Endothelial cell of umbilical vein (primary cell): ENCODE measurements at regions not wholly inside any gene's neighbourhood (a gene's known extent, or its start where the extent isn't known, plus 50 kb on each side); places are given as distances from the start of the nearest gene placed in this dataset.

ENCODE experiments used
- BruUV-seq: library from RNA; stranded (reverse); fragments of 400-500 nt; replicated peaks from 2 replicates; lab custom pipeline; 2021; lab: Mats Ljungman, UMichigan
- CTCF ChIA-PET: fragments of 300-600, 350-600 bp; sonication (Branson Sonifier 250); formaldehyde crosslinking; loops from one replicate; lab custom pipeline; 2021; ENCODE audit warnings: antibody characterized with exemption, inconsistent platforms; lab: Charles Lee
- POLR2A ChIA-PET: fragments of 300-600, 350-600 bp; sonication (Branson Sonifier 250); formaldehyde crosslinking; loops from one replicate; lab custom pipeline; 2021; ENCODE audit warnings: antibody characterized with exemption, inconsistent platforms; lab: Charles Lee
- DNase-seq: peaks from one replicate; pipeline ENCODE4 v3.0.0-alpha.2; 2011; ENCODE audit warnings: low read depth, low spot score
- FAIRE-seq: peaks from 2 replicates; lab custom pipeline; 2011; peaks lifted over from hg19 to GRCh38; lab: Jason Lieb, UNC
- H2AFZ ChIP-seq: 2 replicates; pipeline ENCODE4 v1.6.0; 2012; ENCODE audit warnings: low read depth, low read length, control low read depth, inconsistent platforms
- H3K27ac ChIP-seq: 2 replicates; pipeline ENCODE4 v1.5.1; 2011; ENCODE audit warnings: low read depth, mild to moderate bottlenecking, control low read depth, low read length, moderate library complexity; ENCODE audit not compliant: insufficient read depth
- H3K27me3 ChIP-seq, 2 experiments: 2 replicates each; pipeline versions ENCODE4 v1.6.0 to v1.6.1; 2011; ENCODE audit warnings: low read length in 2 of 2, mixed read lengths in 1 of 2; ENCODE audit not compliant: control insufficient read depth in 2 of 2, insufficient read depth in 2 of 2
- H3K36me3 ChIP-seq, 2 experiments: 2 replicates in 1 of 2; 3 replicates in 1 of 2; pipeline ENCODE4 v1.5.1; 2011; ENCODE audit warnings: low read length in 2 of 2, mild to moderate bottlenecking in 1 of 2, moderate library complexity in 1 of 2; ENCODE audit not compliant: control insufficient read depth in 2 of 2, insufficient read depth in 2 of 2; ENCODE audit errors: extremely low read depth in 1 of 2
- H3K4me1 ChIP-seq: 3 replicates; pipeline ENCODE4 v1.5.1; 2011; ENCODE audit warnings: mild to moderate bottlenecking, low read length; ENCODE audit not compliant: control insufficient read depth, insufficient read depth; ENCODE audit errors: extremely low read depth
- H3K4me2 ChIP-seq: 2 replicates; pipeline ENCODE4 v1.6.1; 2011; ENCODE audit warnings: low read length, control low read depth, mixed read lengths; ENCODE audit not compliant: insufficient read depth
- H3K4me3 ChIP-seq, 3 experiments: fragments of 200-600 bp in 1 of 3; sonication (generic), shearing (Covaris generic) in 1 of 3; replicated peaks in 1 of 3; 2 replicates each; pipeline ENCODE4 v1.5.1; 2011 to 2016; ENCODE audit warnings: control low read depth in 3 of 3, low read length in 3 of 3, mild to moderate bottlenecking in 2 of 3, inconsistent platforms in 1 of 3, low read depth in 1 of 3, moderate library complexity in 1 of 3; ENCODE audit not compliant: insufficient read depth in 1 of 3
- H3K79me2 ChIP-seq: 2 replicates; pipeline ENCODE4 v1.6.0; 2012; ENCODE audit warnings: low read length, inconsistent platforms; ENCODE audit not compliant: control insufficient read depth, insufficient read depth
- H3K9ac ChIP-seq: replicated peaks from 2 replicates; pipeline ENCODE3; 2011; ENCODE audit warnings: low read length, control low read depth; ENCODE audit not compliant: insufficient read depth; ENCODE audit errors: extremely low read depth
- H3K9me1 ChIP-seq: replicated peaks from 3 replicates; pipeline ENCODE4 v1.6.0; 2011; ENCODE audit warnings: mild to moderate bottlenecking, low read length; ENCODE audit not compliant: control insufficient read depth, insufficient read depth; ENCODE audit errors: extremely low read depth
- H3K9me3 ChIP-seq: replicated peaks from 2 replicates; pipeline ENCODE4 v1.5.1; 2012; ENCODE audit warnings: low read length, inconsistent platforms; ENCODE audit not compliant: control insufficient read depth, insufficient read depth
- H4K20me1 ChIP-seq: replicated peaks from 2 replicates; pipeline ENCODE3; 2011; ENCODE audit warnings: mild to moderate bottlenecking, low read length; ENCODE audit not compliant: control insufficient read depth, insufficient read depth; ENCODE audit errors: extremely low read depth
- CTCF ChIP-seq, 2 donors: IDR thresholded peaks; 1 replicate in 1 of 2; 2 replicates in 1 of 2; pipeline ENCODE4 v1.5.1; 2011; ENCODE audit warnings: low read length in 2 of 2, mild to moderate bottlenecking in 2 of 2, moderate library complexity in 2 of 2, control low read depth in 1 of 2, inconsistent platforms in 1 of 2, low read depth in 1 of 2; ENCODE audit not compliant: insufficient read depth in 1 of 2; ENCODE audit errors: extremely low read depth in 1 of 2
- EZH2 ChIP-seq: IDR thresholded peaks from 2 replicates; pipeline ENCODE4 v1.6.1; 2012; ENCODE audit warnings: borderline replicate concordance, low read depth, mild to moderate bottlenecking, moderate library complexity, low read length, inconsistent platforms; ENCODE audit not compliant: severe bottlenecking
- FOS ChIP-seq: IDR thresholded peaks from 2 replicates; pipeline ENCODE4 v1.6.1; 2011; ENCODE audit warnings: mild to moderate bottlenecking, low read length, moderate library complexity, borderline replicate concordance; ENCODE audit not compliant: insufficient read depth
- GATA2 ChIP-seq: IDR thresholded peaks from 2 replicates; pipeline ENCODE4 v1.7.0; 2011; ENCODE audit warnings: low read depth, mild to moderate bottlenecking, moderate library complexity, mixed read lengths, low read length; ENCODE audit not compliant: insufficient read length, insufficient read depth
- JUN ChIP-seq: IDR thresholded peaks from 2 replicates; pipeline ENCODE4 v1.6.1; 2011; ENCODE audit warnings: borderline replicate concordance, low read depth; ENCODE audit not compliant: insufficient read length, insufficient read depth
- MAX ChIP-seq: IDR thresholded peaks from 2 replicates; pipeline ENCODE4 v1.6.1; 2011; ENCODE audit not compliant: insufficient read depth, insufficient read length
- MYC ChIP-seq: IDR thresholded peaks from one replicate; pipeline ENCODE4 v1.6.1; 2011; ENCODE audit warnings: mild to moderate bottlenecking, low read depth, low read length
- POLR2A ChIP-seq: IDR thresholded peaks from 2 replicates; pipeline ENCODE4 v1.6.1; 2012; ENCODE audit warnings: low read depth, mild to moderate bottlenecking, control low read depth, low read length
- POLR2AphosphoS5 ChIP-seq: IDR thresholded peaks from 2 replicates; pipeline ENCODE4 v1.6.1; 2012; ENCODE audit warnings: low read depth, mild to moderate bottlenecking, control low read depth, low read length, moderate library complexity; ENCODE audit not compliant: insufficient read depth
- dilution Hi-C: fragments of 300-500 bp; cut with MboI; formaldehyde crosslinking; loops from one replicate; pipeline ENCODE4 v1.15.0; 2019; ENCODE audit warnings: low sequenced_read_pairs; ENCODE audit not compliant: extremely low pct_ligation_motif_present
- intact Hi-C: fragments of 100-400 bp; cut with micrococcal nuclease; formaldehyde crosslinking; loops from one replicate; pipeline ENCODE4 v1.10.0; 2022

- H3K27me3 ChIP-seq, result no peaks in the 10 kb centered on the region
- POLR2A ChIA-PET, result no interaction called here
- no peaks in the 10 kb centered on the region for H4K20me1 ChIP-seq
- TF ChIP-seq POLR2AphosphoS5 (no peak), POLR2A (no peak), MYC (no peak), CTCF (IDR thresholded peaks at IDR 0.05; ENCODE audit: extremely low read depth in 1 of 2, insufficient read depth in 1 of 2, low read depth in 1 of 2, low read length in 2 of 2) (no peak), JUN (no peak), EZH2 (no peak), FOS (no peak), GATA2 (no peak), MAX (no peak)
- no peak overlapping the region for H2AFZ ChIP-seq
- FAIRE-seq (no peak), DNase-seq (no peak)
- H3K9ac ChIP-seq, result no peak overlapping the region
- H3K9me3 ChIP-seq, result no peaks in the 10 kb centered on the region
- no TSS peak for BruUV-seq
- intact Hi-C loops, result no loop called here
- no peaks in the 10 kb centered on the region for H3K36me3 ChIP-seq
- CTCF ChIA-PET, result no interaction called here
- H3K4me2 ChIP-seq, result no peak overlapping the region
- H3K9me1 ChIP-seq, result no peaks in the 10 kb centered on the region
- no peaks in the 10 kb centered on the region for H3K4me1 ChIP-seq
- H3K79me2 ChIP-seq, result no peaks in the 10 kb centered on the region
- H3K4me3 ChIP-seq, result no peak overlapping the region
- dilution Hi-C loops, result no loop called here
- H3K27ac ChIP-seq, result no peak overlapping the region
Measured at GRCh38 chr4:129968366-129968765, 872.4 kb downstream of the C4orf33 start.
